Glutamatergic neuron (in vitro differentiated cells): ENCODE measurements at regions not wholly inside any gene's neighbourhood (a gene's known extent, or its start where the extent isn't known, plus 50 kb on each side); places are given as distances from the start of the nearest gene placed in this dataset.

ENCODE experiments used
- DNase-seq: peaks from one replicate; pipeline ENCODE4 v3.0.0; 2022
- H3K27ac Mint-ChIP-seq: one replicate; pipeline ENCODE4 v1.8.0; 2020; ENCODE audit warnings: mild to moderate bottlenecking, mixed read lengths, inconsistent platforms; ENCODE audit not compliant: unreplicated experiment
- H3K27me3 Mint-ChIP-seq: one replicate; pipeline ENCODE4 v1.8.0; 2020; ENCODE audit warnings: mild to moderate bottlenecking, moderate library complexity, mixed read lengths, inconsistent platforms; ENCODE audit not compliant: unreplicated experiment
- H3K36me3 Mint-ChIP-seq: one replicate; pipeline ENCODE4 v1.8.0; 2020; ENCODE audit warnings: mild to moderate bottlenecking, mixed read lengths, inconsistent platforms; ENCODE audit not compliant: unreplicated experiment
- H3K4me1 Mint-ChIP-seq: one replicate; pipeline ENCODE4 v1.8.0; 2020; ENCODE audit warnings: mild to moderate bottlenecking, low read depth, mixed read lengths, inconsistent platforms; ENCODE audit not compliant: unreplicated experiment
- H3K4me3 Mint-ChIP-seq: one replicate; pipeline ENCODE4 v1.8.0; 2020; ENCODE audit warnings: mild to moderate bottlenecking, mixed read lengths, inconsistent platforms; ENCODE audit not compliant: unreplicated experiment
- H3K9me3 Mint-ChIP-seq: one replicate; pipeline ENCODE4 v1.8.0; 2020; ENCODE audit warnings: mild to moderate bottlenecking, moderate library complexity, mixed read lengths, inconsistent platforms; ENCODE audit not compliant: unreplicated experiment
- TF ChIP-seq, protein P1 (sequence below): fragments of 200-600 bp; sonication (generic); IDR thresholded peaks from one replicate; pipeline ENCODE4 v1.5.0; 2021; ENCODE audit not compliant: partially characterized antibody, unreplicated experiment

DNA sequence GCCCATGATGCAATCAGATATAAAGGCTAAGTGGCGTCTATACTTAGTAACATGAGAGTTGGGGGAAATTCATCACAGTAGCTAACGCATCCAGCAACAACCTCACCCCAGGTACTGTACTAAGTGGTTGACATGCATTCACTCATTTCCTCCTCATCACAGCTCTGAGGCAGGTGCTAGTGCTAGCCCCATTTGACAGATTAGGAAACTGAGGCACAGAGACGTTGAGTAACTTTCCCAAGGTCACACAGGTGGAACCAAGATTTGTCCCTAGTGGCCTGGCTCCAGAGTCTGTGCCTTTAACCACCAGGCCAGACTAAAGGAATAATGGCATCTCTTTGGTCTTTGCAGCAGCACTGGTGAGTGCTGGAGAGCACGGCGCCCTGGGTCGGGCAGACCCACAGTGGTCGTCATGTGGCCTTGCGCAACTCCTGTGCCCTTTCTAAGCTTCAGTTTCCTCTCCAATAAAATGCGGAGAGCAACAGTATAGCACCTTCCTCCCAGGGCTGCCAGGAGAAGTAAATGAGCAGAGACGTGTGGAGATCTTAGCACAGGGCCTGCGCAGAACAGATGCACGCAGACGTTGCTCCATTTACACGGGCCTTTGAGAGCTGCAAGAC lies 186.4 kb downstream of the BCOR start:
- H3K27ac Mint-ChIP-seq, result no peak overlapping the region
- H3K9me3 Mint-ChIP-seq, result peaks cover 1% of the 10 kb centered on the region
- H3K36me3 Mint-ChIP-seq, result no peaks in the 10 kb centered on the region
- TF ChIP-seq, protein P1, sequence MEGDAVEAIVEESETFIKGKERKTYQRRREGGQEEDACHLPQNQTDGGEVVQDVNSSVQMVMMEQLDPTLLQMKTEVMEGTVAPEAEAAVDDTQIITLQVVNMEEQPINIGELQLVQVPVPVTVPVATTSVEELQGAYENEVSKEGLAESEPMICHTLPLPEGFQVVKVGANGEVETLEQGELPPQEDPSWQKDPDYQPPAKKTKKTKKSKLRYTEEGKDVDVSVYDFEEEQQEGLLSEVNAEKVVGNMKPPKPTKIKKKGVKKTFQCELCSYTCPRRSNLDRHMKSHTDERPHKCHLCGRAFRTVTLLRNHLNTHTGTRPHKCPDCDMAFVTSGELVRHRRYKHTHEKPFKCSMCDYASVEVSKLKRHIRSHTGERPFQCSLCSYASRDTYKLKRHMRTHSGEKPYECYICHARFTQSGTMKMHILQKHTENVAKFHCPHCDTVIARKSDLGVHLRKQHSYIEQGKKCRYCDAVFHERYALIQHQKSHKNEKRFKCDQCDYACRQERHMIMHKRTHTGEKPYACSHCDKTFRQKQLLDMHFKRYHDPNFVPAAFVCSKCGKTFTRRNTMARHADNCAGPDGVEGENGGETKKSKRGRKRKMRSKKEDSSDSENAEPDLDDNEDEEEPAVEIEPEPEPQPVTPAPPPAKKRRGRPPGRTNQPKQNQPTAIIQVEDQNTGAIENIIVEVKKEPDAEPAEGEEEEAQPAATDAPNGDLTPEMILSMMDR, result no peak
- H3K4me3 Mint-ChIP-seq, result no peak overlapping the region
- DNase-seq, result no peak
- H3K27me3 Mint-ChIP-seq, result peaks cover 4% of the 10 kb centered on the region
- peaks cover 4% of the 10 kb centered on the region for H3K4me1 Mint-ChIP-seq

DNA sequence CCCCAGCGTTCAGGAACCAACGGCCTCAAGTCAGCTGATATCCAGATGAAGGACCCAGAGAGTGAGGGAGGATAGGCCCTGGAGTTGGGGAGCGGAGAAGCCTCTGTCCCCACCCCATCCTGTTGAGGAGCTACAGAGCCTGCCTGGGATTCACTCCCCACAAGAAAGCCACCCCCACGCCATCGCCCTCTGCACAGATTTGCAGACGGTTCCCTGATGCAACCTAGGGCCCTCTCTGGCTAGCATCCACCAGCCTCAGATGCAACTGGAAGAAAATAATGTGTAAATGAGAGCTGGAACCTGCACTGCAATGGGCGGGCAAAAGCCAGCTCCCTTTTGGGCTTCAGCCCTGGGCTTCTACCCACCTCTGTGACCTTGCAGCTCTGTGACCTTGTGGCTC lies 185.6 kb downstream of the BCOR start:
- TF ChIP-seq, protein P1, result no peak
- H3K4me3 Mint-ChIP-seq, result no peak overlapping the region
- H3K27ac Mint-ChIP-seq, result no peak overlapping the region
- peaks cover 4% of the 10 kb centered on the region for H3K4me1 Mint-ChIP-seq
- H3K36me3 Mint-ChIP-seq, result no peaks in the 10 kb centered on the region
- H3K9me3 Mint-ChIP-seq, result peaks cover 1% of the 10 kb centered on the region
- no peak for DNase-seq
- H3K27me3 Mint-ChIP-seq, result peaks cover 4% of the 10 kb centered on the region

DNA sequence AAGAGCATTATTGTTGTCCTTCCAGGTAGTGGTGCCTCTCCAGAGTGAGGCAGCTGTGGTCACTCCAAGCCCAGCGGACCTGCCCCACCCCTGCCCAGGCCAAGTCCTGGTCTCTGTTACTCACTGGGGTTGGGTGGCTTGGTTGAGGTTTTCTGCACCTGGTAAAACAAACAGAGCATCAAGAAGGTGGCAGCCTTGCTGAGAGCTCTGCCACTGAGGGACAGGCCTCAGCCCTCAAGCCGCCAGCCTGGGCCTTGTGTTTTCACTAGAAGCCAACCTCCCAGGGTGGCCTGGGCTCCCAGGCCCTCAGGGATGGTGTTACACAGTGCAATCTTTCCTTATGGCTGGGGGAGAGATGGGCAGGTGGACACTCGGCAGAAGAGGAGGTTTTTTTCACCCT lies 182.7 kb downstream of the BCOR start:
- Mint-ChIP-seq H3K27me3 (peaks cover 2% of the 10 kb centered on the region), H3K4me1 (peaks cover 1% of the 10 kb centered on the region), H3K27ac (no peak overlapping the region), H3K36me3 (no peaks in the 10 kb centered on the region), H3K9me3 (peaks cover 1% of the 10 kb centered on the region), H3K4me3 (no peak overlapping the region)
- TF ChIP-seq, protein P1, result no peak
- no peak for DNase-seq

DNA sequence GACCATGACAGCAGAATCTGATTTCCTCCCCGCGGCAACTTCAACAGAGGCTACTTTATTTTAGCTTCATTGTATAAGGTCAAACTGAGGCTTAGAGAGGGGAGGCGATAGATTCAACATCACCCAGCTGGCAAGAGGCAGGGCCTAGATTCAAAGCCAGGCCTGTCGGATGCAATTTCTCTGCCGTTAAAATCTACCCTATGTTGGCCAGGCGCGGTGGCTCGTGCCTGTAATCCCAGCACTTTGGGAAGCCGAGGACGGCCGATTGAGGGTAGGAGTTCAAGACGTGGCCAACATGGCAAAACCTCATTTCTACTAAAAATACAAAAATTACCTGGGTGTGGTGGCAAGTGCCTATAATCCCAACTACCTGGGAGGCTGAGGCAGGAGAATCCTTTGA lies 182.2 kb downstream of the BCOR start:
- Mint-ChIP-seq H3K27ac (no peak overlapping the region), H3K27me3 (peaks cover 2% of the 10 kb centered on the region), H3K4me1 (peaks cover 1% of the 10 kb centered on the region), H3K4me3 (no peak overlapping the region), H3K9me3 (peaks cover 1% of the 10 kb centered on the region), H3K36me3 (no peaks in the 10 kb centered on the region)
- no peak for DNase-seq
- TF ChIP-seq, protein P1, result no peak

DNA sequence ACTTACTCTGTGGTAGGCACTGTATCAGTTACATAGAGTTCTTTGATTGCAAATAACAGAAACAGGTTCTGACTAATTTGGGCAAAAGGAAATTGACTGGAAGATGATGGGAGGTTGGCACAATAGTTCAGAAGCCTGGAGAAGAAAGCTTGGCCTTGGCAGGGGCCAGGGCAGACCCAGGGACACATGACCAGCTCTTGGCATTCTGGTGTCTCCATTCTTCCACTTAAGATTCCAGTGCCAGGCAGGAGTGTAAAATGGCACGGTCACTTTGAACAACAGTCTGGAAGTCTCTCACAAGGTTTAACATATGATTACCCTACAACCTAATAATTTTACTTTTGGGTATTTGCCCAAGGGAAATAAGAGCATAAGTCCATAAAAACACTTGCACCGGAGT lies 175.9 kb downstream of the BCOR start:
- Mint-ChIP-seq H3K4me1 (peaks cover 3% of the 10 kb centered on the region), H3K4me3 (no peak overlapping the region), H3K9me3 (no peaks in the 10 kb centered on the region), H3K27ac (no peak overlapping the region), H3K27me3 (no peaks in the 10 kb centered on the region), H3K36me3 (no peaks in the 10 kb centered on the region)
- TF ChIP-seq, protein P1, result no peak
- no peak for DNase-seq
